DND-41 (cell line): ENCODE measurements at regions not wholly inside any gene's neighbourhood (a gene's known extent, or its start where the extent isn't known, plus 50 kb on each side); places are given as distances from the start of the nearest gene placed in this dataset.

ENCODE experiments used
- CTCF ChIP-seq: IDR thresholded peaks from 2 replicates; pipeline ENCODE4 v1.5.1; 2012; ENCODE audit warnings: borderline replicate concordance, low read length, moderate library complexity, mild to moderate bottlenecking; ENCODE audit not compliant: poor library complexity, severe bottlenecking; ENCODE audit errors: extremely low read depth
- EZH2 ChIP-seq: IDR thresholded peaks from 3 replicates; pipeline ENCODE4 v1.6.1; 2012; ENCODE audit warnings: borderline replicate concordance, low read depth, mild to moderate bottlenecking, moderate library complexity, low read length, inconsistent platforms; ENCODE audit not compliant: severe bottlenecking

- TF ChIP-seq CTCF (no peak), EZH2 (no peak)
Observed at GRCh38 chr6:168189200-168190013, 110.4 kb upstream of the FRMD1 start.
